ENCODE measurements at regions not wholly inside any gene's neighbourhood (a gene's known extent, or its start where the extent isn't known, plus 50 kb on each side); places are given as distances from the start of the nearest gene placed in this dataset.

DNA sequence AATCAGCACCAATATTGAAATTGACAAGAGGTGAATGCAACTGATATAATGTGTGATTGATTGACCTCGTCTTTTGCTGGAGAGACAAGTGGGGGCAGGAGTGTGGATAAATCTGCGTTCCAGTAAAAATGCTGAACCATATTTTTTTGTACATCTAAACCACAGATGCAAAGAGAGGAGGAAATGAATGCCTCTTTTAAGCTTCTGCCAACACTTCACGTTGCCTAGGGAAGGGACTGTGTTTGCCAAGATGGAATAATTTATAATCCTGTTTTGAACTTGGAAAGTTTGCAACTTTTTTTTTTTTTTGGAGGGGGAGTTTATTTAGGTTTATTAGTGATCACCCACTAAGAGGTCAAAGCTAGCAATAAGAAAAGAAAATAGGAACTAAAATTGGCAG lies 288.2 kb upstream of the EEF2KMT start:
- no peak for TF ChIP-seq POLR2AphosphoS5 (IDR thresholded peaks at IDR 0.05; ENCODE audit: insufficient read depth in 1 of 2, low read depth in 1 of 2)
- no peak for TF ChIP-seq POLR2A (IDR thresholded peaks at IDR 0.05)
- TF ChIP-seq, protein P1, sequence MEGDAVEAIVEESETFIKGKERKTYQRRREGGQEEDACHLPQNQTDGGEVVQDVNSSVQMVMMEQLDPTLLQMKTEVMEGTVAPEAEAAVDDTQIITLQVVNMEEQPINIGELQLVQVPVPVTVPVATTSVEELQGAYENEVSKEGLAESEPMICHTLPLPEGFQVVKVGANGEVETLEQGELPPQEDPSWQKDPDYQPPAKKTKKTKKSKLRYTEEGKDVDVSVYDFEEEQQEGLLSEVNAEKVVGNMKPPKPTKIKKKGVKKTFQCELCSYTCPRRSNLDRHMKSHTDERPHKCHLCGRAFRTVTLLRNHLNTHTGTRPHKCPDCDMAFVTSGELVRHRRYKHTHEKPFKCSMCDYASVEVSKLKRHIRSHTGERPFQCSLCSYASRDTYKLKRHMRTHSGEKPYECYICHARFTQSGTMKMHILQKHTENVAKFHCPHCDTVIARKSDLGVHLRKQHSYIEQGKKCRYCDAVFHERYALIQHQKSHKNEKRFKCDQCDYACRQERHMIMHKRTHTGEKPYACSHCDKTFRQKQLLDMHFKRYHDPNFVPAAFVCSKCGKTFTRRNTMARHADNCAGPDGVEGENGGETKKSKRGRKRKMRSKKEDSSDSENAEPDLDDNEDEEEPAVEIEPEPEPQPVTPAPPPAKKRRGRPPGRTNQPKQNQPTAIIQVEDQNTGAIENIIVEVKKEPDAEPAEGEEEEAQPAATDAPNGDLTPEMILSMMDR (IDR thresholded peaks at IDR 0.05): no peak
- intact Hi-C loops (cut with DNase I): no loop called here

DNA sequence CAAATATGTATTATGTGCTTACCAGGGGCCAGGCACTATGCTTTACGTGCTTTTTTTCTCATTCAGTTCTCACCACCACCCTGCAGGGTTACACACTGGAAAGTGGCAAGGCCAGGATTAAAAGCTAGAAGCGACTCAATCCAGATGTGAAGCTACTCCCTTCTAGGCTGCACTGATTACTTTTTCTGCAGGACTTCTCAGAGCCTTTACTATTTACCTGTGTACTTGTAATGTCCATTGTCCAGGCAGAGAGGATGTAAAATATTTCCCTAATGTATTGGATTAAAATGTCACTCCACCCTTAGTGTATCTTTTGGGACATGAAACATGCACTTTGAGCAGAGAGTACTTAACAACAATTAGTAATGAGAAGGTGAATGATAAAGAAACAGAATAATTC lies 287.5 kb upstream of the EEF2KMT start:
- H3K27me3 ChIP-seq: no peaks in the 10 kb centered on the region
- no peak overlapping the region for H3K27ac ChIP-seq
- intact Hi-C loops (cut with DNase I): no loop called here
- no peak overlapping the region for H3K4me3 ChIP-seq
- no peaks in the 10 kb centered on the region for H3K4me1 ChIP-seq
- no peaks in the 10 kb centered on the region for H3K36me3 ChIP-seq
- DNase-seq (ENCODE audit: extremely low spot score in 2 of 2): no peak
- H3K9me3 ChIP-seq: no peaks in the 10 kb centered on the region
- TF ChIP-seq POLR2AphosphoS5 (IDR thresholded peaks at IDR 0.05; ENCODE audit: insufficient read depth in 1 of 2, low read depth in 1 of 2) (no peak), POLR2A (IDR thresholded peaks at IDR 0.05) (no peak)
- TF ChIP-seq, protein P1 (IDR thresholded peaks at IDR 0.05): no peak

More for the DNA sequence above, 288.2 kb upstream of the EEF2KMT start:
- H3K27me3 ChIP-seq: no peaks in the 10 kb centered on the region
- no peak for DNase-seq (ENCODE audit: extremely low spot score in 2 of 2)
- no peak overlapping the region for H3K4me3 ChIP-seq
- H3K36me3 ChIP-seq: no peaks in the 10 kb centered on the region
- no peak overlapping the region for H3K27ac ChIP-seq
- H3K9me3 ChIP-seq: no peaks in the 10 kb centered on the region
- no peaks in the 10 kb centered on the region for H3K4me1 ChIP-seq

DNA sequence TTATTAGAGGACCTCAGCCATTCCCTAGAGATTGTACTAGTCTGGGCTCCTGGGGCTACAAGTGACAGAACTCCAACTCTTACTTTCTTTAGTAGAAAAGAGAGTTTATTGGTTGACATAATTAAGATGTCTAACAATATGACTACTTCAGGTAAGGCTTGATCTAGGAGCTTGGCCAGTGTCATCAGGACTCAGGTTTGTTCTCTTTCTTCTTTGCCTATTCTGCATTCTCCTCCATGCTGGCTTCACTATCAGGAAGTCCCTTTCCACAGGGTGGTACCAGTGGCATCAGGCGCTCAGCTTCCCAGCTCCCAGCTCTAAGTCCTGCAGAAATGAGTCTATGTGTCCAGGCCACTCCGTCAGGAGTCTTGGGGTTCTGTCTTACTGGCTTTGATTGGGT lies 286.1 kb upstream of the EEF2KMT start:
- Histone ChIP-seq H3K9me3 (no peaks in the 10 kb centered on the region), H3K36me3 (no peaks in the 10 kb centered on the region), H3K4me3 (no peak overlapping the region), H3K4me1 (no peaks in the 10 kb centered on the region), H3K27ac (no peak overlapping the region), H3K27me3 (no peaks in the 10 kb centered on the region)
- no peak for DNase-seq (ENCODE audit: extremely low spot score in 2 of 2)
- TF ChIP-seq POLR2AphosphoS5 (IDR thresholded peaks at IDR 0.05; ENCODE audit: insufficient read depth in 1 of 2, low read depth in 1 of 2) (no peak), POLR2A (IDR thresholded peaks at IDR 0.05) (no peak)
- TF ChIP-seq, protein P1 (IDR thresholded peaks at IDR 0.05): no peak
- intact Hi-C loops (cut with DNase I): no loop called here

DNA sequence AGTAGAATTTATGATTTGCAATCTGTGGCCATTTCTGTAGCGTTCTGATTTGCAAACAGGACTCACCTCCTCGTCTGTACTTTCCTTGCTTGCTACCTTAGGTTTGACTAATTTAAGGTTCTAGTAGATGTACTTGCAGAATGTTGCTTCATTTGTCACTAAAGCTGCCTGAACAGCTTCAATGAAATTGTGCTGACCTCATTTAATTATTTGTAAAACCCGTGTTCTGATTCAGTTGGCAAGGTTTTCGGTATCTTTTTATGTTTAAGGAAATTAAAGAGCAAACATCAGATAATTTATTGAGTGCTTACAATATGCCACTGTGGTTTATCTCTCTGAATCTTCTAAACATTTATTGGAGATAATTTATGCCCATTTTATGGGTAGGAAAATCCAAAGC lies 284.9 kb upstream of the EEF2KMT start:
- Histone ChIP-seq H3K4me1 (no peaks in the 10 kb centered on the region), H3K27ac (no peak overlapping the region), H3K9me3 (no peaks in the 10 kb centered on the region), H3K36me3 (no peaks in the 10 kb centered on the region), H3K4me3 (no peak overlapping the region), H3K27me3 (no peaks in the 10 kb centered on the region)
- TF ChIP-seq POLR2AphosphoS5 (IDR thresholded peaks at IDR 0.05; ENCODE audit: insufficient read depth in 1 of 2, low read depth in 1 of 2) (no peak), POLR2A (IDR thresholded peaks at IDR 0.05) (no peak)
- TF ChIP-seq, protein P1 (IDR thresholded peaks at IDR 0.05): no peak
- intact Hi-C loops (cut with DNase I): no loop called here
- DNase-seq (ENCODE audit: extremely low spot score in 2 of 2): no peak

DNA sequence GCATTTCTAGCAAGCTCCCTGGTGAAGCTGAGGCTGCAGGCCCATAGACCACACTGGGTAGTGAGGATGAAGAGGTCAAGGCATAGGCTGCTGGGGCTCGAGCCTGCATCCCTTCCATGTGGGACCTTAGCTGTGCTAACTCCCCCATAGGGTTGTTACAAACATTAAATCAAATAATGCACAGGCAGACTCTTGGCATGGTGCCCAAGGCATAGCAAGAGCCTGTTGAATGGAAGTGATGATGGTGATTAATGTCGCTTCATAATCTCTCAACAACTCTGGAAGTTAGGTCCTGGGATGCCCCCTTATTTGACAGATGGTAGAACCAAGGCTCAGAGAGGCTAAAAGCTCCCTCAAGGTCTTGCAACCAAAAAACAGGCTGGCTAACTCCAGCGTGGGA lies 283.9 kb upstream of the EEF2KMT start:
- Histone ChIP-seq H3K27me3 (no peaks in the 10 kb centered on the region), H3K27ac (no peak overlapping the region), H3K4me3 (no peak overlapping the region), H3K9me3 (no peaks in the 10 kb centered on the region), H3K36me3 (no peaks in the 10 kb centered on the region), H3K4me1 (no peaks in the 10 kb centered on the region)
- intact Hi-C loops (cut with DNase I): no loop called here
- TF ChIP-seq, protein P1 (IDR thresholded peaks at IDR 0.05): no peak
- TF ChIP-seq POLR2A (IDR thresholded peaks at IDR 0.05): no peak
- no peak for TF ChIP-seq POLR2AphosphoS5 (IDR thresholded peaks at IDR 0.05; ENCODE audit: insufficient read depth in 1 of 2, low read depth in 1 of 2)
- DNase-seq (ENCODE audit: extremely low spot score in 2 of 2): no peak

All from vagina (tissue), 2 donors.